Spleen (tissue), 7 donors: ENCODE measurements at regions not wholly inside any gene's neighbourhood (a gene's known extent, or its start where the extent isn't known, plus 50 kb on each side); places are given as distances from the start of the nearest gene placed in this dataset.

Experiments used
- POLR2A ChIP-seq, 3 donors: fragments of 450-650 bp; IDR thresholded peaks; one replicate each; pipeline ENCODE4 v1.5.1; 2017; ENCODE audit warnings: antibody characterized with exemption in 3 of 3, mild to moderate bottlenecking in 1 of 3
- POLR2AphosphoS5 ChIP-seq, 3 donors: sonication (generic); formaldehyde crosslinking; IDR thresholded peaks; one replicate each; pipeline ENCODE4 v1.5.1; 2017; ENCODE audit warnings: antibody characterized with exemption in 3 of 3
- TF ChIP-seq, protein P1 (sequence below), 11 experiments: fragments of 200-600 bp in 7 of 11; fragments of 450-650 bp in 4 of 11; sonication (generic) in 4 of 11; IDR thresholded peaks in 8 of 11; conservative IDR thresholded peaks in 3 of 11; 1 replicate in 7 of 11; 2 replicates in 4 of 11; pipeline versions ENCODE4 v1.4.0 to v1.8.0; 2016 to 2021; ENCODE audit warnings: antibody characterized with exemption in 11 of 11, inconsistent platforms in 4 of 11, mild to moderate bottlenecking in 1 of 11
- donor health status: DM: no; HTN: no; CAD: no; lungs with moderate emphysema.
- donor health status: DM: no; HTN: no; CAD: no.
- donor health status: DM: no; HTN: no; CAD: no.

DNA sequence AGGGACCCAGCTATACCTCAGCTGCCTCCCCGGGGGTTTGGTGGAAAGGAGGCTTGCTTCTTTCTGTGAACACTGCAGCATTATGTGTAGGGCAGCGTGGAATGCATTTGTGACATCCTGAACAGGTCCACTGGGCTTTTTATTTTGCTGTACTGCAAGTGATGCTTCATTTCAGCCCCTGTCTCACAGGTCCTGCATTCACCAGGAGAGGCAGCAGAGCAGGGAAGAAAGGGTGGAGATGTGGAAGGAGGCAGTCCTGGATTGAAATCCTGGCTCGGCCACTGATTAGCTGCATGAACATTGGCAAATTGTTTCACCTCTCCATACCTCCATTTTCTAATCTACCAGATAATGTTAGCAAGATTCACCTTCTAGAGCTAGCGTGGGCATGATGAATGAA is 77.9 kb upstream of the ZBTB18 start:
- TF ChIP-seq POLR2A (IDR thresholded peaks at IDR 0.05) (no peak), POLR2AphosphoS5 (IDR thresholded peaks at IDR 0.05) (no peak)
- TF ChIP-seq, protein P1, sequence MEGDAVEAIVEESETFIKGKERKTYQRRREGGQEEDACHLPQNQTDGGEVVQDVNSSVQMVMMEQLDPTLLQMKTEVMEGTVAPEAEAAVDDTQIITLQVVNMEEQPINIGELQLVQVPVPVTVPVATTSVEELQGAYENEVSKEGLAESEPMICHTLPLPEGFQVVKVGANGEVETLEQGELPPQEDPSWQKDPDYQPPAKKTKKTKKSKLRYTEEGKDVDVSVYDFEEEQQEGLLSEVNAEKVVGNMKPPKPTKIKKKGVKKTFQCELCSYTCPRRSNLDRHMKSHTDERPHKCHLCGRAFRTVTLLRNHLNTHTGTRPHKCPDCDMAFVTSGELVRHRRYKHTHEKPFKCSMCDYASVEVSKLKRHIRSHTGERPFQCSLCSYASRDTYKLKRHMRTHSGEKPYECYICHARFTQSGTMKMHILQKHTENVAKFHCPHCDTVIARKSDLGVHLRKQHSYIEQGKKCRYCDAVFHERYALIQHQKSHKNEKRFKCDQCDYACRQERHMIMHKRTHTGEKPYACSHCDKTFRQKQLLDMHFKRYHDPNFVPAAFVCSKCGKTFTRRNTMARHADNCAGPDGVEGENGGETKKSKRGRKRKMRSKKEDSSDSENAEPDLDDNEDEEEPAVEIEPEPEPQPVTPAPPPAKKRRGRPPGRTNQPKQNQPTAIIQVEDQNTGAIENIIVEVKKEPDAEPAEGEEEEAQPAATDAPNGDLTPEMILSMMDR (IDR thresholded peaks at IDR 0.05 in 8 of 11, conservative IDR thresholded peaks at IDR 0.05 in 3 of 11), result no peak
